GM23338 (cell line): ENCODE measurements at regions not wholly inside any gene's neighbourhood (a gene's known extent, or its start where the extent isn't known, plus 50 kb on each side); places are given as distances from the start of the nearest gene placed in this dataset.

Experiments used
- ATAC-seq: fragments of 200-7000 bp; cut with Tn5 transposase; 3 replicates; pipeline ENCODE4 v1.9.1; 2020
- DNase-seq: peaks from one replicate; pipeline ENCODE4 v3.0.0-alpha.2; 2015; ENCODE audit warnings: low spot score
- H2AFZ ChIP-seq: fragments of 200-600 bp; sonication (generic); 2 replicates; pipeline ENCODE4 v1.8.0; 2016; ENCODE audit warnings: antibody characterized with exemption, mild to moderate bottlenecking, moderate library complexity
- H3F3A ChIP-seq: fragments of 200-600 bp; sonication (generic); replicated peaks from 2 replicates; pipeline ENCODE4 v1.8.0; 2017; ENCODE audit warnings: antibody characterized with exemption, mixed run types, low read depth
- H3K27ac ChIP-seq: fragments of 200-600 bp; sonication (generic); 2 replicates; pipeline ENCODE4 v1.6.1; 2016; ENCODE audit warnings: low read depth
- H3K27me3 ChIP-seq: fragments of 200-600 bp; sonication (generic); 2 replicates; pipeline ENCODE4 v1.8.0; 2016; ENCODE audit warnings: mild to moderate bottlenecking, mixed run types, moderate library complexity; ENCODE audit not compliant: insufficient read depth
- H3K36me3 ChIP-seq: fragments of 200-600 bp; sonication (generic); 2 replicates; pipeline ENCODE4 v1.8.0; 2016; ENCODE audit warnings: mild to moderate bottlenecking; ENCODE audit not compliant: insufficient read depth
- H3K4me1 ChIP-seq: fragments of 200-600 bp; sonication (generic); 2 replicates; pipeline ENCODE4 v1.8.0; 2016; ENCODE audit warnings: mild to moderate bottlenecking, moderate library complexity; ENCODE audit not compliant: insufficient read depth
- H3K4me2 ChIP-seq: fragments of 200-600 bp; sonication (generic); 2 replicates; pipeline ENCODE4 v1.7.1; 2017; ENCODE audit warnings: mixed run types
- H3K4me3 ChIP-seq: fragments of 200-600 bp; sonication (generic); 2 replicates; pipeline ENCODE4 v1.6.1; 2016; ENCODE audit warnings: mixed run types
- H3K79me2 ChIP-seq: fragments of 200-600 bp; sonication (generic); replicated peaks from 2 replicates; pipeline ENCODE4 v1.8.0; 2017; ENCODE audit warnings: mild to moderate bottlenecking; ENCODE audit not compliant: insufficient read depth
- H3K9me2 ChIP-seq: fragments of 200-600 bp; sonication (generic); 2 replicates; pipeline ENCODE4 v1.8.0; 2017; ENCODE audit not compliant: insufficient read depth
- H4K20me1 ChIP-seq: fragments of 200-600 bp; sonication (generic); replicated peaks from 2 replicates; pipeline ENCODE4 v1.8.0; 2017; ENCODE audit warnings: mild to moderate bottlenecking; ENCODE audit not compliant: insufficient read depth
- H3K27ac Mint-ChIP-seq: 2 replicates; pipeline ENCODE4 v1.8.0; 2020; ENCODE audit warnings: inconsistent platforms, mild to moderate bottlenecking, moderate library complexity, mixed read lengths
- H3K27me3 Mint-ChIP-seq: 3 replicates; pipeline ENCODE4 v1.8.0; 2022; ENCODE audit warnings: low read depth, mild to moderate bottlenecking, moderate library complexity, mixed read lengths, inconsistent platforms; ENCODE audit not compliant: insufficient read depth, poor library complexity
- H3K36me3 Mint-ChIP-seq: 3 replicates; pipeline ENCODE4 v1.8.0; 2021; ENCODE audit warnings: low read depth, mild to moderate bottlenecking, inconsistent platforms, moderate library complexity, mixed read lengths
- H3K4me1 Mint-ChIP-seq: 3 replicates; pipeline ENCODE4 v1.8.0; 2020; ENCODE audit warnings: mild to moderate bottlenecking, inconsistent platforms, mixed read lengths
- H3K4me3 Mint-ChIP-seq: 3 replicates; pipeline ENCODE4 v1.8.0; 2021; ENCODE audit warnings: moderate library complexity, mild to moderate bottlenecking, inconsistent platforms, mixed read lengths
- H3K9me3 Mint-ChIP-seq: 3 replicates; pipeline ENCODE4 v1.8.0; 2020; ENCODE audit warnings: moderate library complexity, mild to moderate bottlenecking, inconsistent platforms, mixed read lengths
- CREB1 ChIP-seq: fragments of 250-450 bp; sonication (Bioruptor Pico); IDR thresholded peaks from 2 replicates; pipeline ENCODE4 v1.5.0; 2020; ENCODE audit warnings: low read depth, mild to moderate bottlenecking, moderate library complexity
- EZH2 ChIP-seq: fragments of 200-600 bp; sonication (generic); IDR thresholded peaks from one replicate; pipeline ENCODE4 v1.8.0; 2017; ENCODE audit warnings: antibody characterized with exemption, mild to moderate bottlenecking, low read depth; ENCODE audit not compliant: unreplicated experiment
- EZH2phosphoT487 ChIP-seq: fragments of 200-600 bp; sonication (generic); IDR thresholded peaks from one replicate; pipeline ENCODE4 v1.8.1; 2018; ENCODE audit warnings: antibody characterized with exemption; ENCODE audit not compliant: unreplicated experiment
- JUNB ChIP-seq: IDR thresholded peaks from one replicate; pipeline ENCODE4 v1.6.1; 2016; ENCODE audit warnings: antibody characterized with exemption; ENCODE audit not compliant: unreplicated experiment
- NANOG ChIP-seq: IDR thresholded peaks from 2 replicates; pipeline ENCODE4 v1.6.1; 2016; ENCODE audit warnings: antibody characterized with exemption, borderline replicate concordance
- POLR2AphosphoS5 ChIP-seq: IDR thresholded peaks from 2 replicates; pipeline ENCODE4 v1.6.1; 2016; ENCODE audit warnings: antibody characterized with exemption, low read depth
- STAT1 ChIP-seq: IDR thresholded peaks from one replicate; pipeline ENCODE4 v1.6.1; 2016; ENCODE audit warnings: antibody characterized with exemption; ENCODE audit not compliant: unreplicated experiment
- ZNF331 ChIP-seq: fragments of 250-450 bp; sonication (Bioruptor Pico); IDR thresholded peaks from 2 replicates; pipeline ENCODE4 v1.5.0; 2020; ENCODE audit warnings: low read depth, mild to moderate bottlenecking, moderate library complexity
- ZNF462 ChIP-seq: fragments of 250-450 bp; sonication (Bioruptor Pico); IDR thresholded peaks from 2 replicates; pipeline ENCODE4 v1.5.0; 2020; ENCODE audit warnings: mild to moderate bottlenecking, moderate library complexity
- TF ChIP-seq, protein P1 (sequence below), 2 experiments: fragments of 200-600 bp in 1 of 2; sonication (generic) in 1 of 2; conservative IDR thresholded peaks; 2 replicates each; pipeline versions ENCODE4 v1.5.1 to v1.6.1; 2016 to 2017; ENCODE audit warnings: antibody characterized with exemption in 2 of 2, low read depth in 2 of 2, mild to moderate bottlenecking in 2 of 2, moderate library complexity in 1 of 2
- TF ChIP-seq, protein P2 (sequence below): IDR thresholded peaks from one replicate; pipeline ENCODE4 v1.6.1; 2018; ENCODE audit warnings: antibody characterized with exemption; ENCODE audit not compliant: unreplicated experiment

DNA sequence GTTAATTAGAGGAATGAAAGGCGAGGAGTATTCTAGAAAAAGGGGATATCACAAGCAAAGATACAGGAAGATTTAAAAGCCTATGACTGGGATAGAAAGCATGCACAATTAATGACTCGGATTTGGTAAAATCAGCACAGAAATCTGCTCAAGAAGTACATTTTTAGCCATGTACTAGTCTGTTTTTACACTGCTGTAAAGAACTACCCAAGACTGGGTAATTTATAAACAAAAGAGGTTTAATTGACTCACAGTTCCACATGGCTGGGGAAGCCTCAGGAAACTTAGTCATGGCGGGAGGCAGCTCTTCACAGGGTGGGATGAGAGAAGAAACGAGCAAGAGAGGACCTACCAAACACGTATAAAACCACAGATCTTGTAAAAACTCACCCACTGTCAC is 716.3 kb upstream of the MDGA2 start (continued):
- TF ChIP-seq ZNF462 (CRISPR knock-in tag): no peak
- TF ChIP-seq, protein P1, sequence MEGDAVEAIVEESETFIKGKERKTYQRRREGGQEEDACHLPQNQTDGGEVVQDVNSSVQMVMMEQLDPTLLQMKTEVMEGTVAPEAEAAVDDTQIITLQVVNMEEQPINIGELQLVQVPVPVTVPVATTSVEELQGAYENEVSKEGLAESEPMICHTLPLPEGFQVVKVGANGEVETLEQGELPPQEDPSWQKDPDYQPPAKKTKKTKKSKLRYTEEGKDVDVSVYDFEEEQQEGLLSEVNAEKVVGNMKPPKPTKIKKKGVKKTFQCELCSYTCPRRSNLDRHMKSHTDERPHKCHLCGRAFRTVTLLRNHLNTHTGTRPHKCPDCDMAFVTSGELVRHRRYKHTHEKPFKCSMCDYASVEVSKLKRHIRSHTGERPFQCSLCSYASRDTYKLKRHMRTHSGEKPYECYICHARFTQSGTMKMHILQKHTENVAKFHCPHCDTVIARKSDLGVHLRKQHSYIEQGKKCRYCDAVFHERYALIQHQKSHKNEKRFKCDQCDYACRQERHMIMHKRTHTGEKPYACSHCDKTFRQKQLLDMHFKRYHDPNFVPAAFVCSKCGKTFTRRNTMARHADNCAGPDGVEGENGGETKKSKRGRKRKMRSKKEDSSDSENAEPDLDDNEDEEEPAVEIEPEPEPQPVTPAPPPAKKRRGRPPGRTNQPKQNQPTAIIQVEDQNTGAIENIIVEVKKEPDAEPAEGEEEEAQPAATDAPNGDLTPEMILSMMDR (conservative IDR thresholded peaks at IDR 0.05; ENCODE audit: low read depth in 2 of 2): no peak
- no peak for TF ChIP-seq NANOG
- TF ChIP-seq JUNB: no peak
- no peak for TF ChIP-seq POLR2AphosphoS5
- no peak for TF ChIP-seq STAT1

DNA sequence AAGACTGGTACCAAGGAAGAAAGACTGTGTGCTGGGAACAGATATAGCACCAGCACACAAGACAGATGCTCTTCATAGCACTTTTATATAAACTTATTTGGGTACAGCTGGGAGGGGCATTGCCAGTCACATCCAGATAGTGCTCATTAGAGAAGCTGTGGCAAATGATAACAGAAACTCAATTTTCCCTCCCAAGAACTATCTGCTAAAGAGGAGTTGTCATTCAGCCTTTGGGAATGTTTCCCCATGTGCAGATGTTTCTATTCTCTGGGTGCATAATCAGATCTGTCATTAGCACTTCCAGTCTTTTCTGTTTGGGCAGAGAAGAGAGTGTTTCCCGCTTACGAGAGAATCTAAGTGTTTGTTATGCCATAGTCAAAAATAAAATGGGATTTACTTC is 714.9 kb upstream of the MDGA2 start:
- ATAC-seq (no peak), DNase-seq (no peak)
- H3K4me2 ChIP-seq: no peak overlapping the region
- H3K9me2 ChIP-seq: no peaks in the 10 kb centered on the region
- no peak overlapping the region for H3K4me3 ChIP-seq
- H3K4me1 Mint-ChIP-seq: peaks cover 9% of the 10 kb centered on the region; the same call in 2 of the 3 replicates
- H3K36me3 ChIP-seq: no peaks in the 10 kb centered on the region
- no peaks in the 10 kb centered on the region for H3K79me2 ChIP-seq
- no peak overlapping the region for H3K27ac ChIP-seq
- H3K36me3 Mint-ChIP-seq: no peaks in the 10 kb centered on the region
- H3F3A ChIP-seq: no peaks in the 10 kb centered on the region
- H3K27me3 Mint-ChIP-seq: no peaks in the 10 kb centered on the region
- no peaks in the 10 kb centered on the region for H3K9me3 Mint-ChIP-seq
- H3K27ac Mint-ChIP-seq: no peak overlapping the region
- no peaks in the 10 kb centered on the region for H4K20me1 ChIP-seq
- no peaks in the 10 kb centered on the region for H3K27me3 ChIP-seq
- 0 out of 2 replicates have a peak, but pooled peaks cover 12% of the 10 kb centered on the region for H3K4me1 ChIP-seq
- H3K4me3 Mint-ChIP-seq: no peak overlapping the region
- H2AFZ ChIP-seq: no peak overlapping the region
- TF ChIP-seq POLR2AphosphoS5 (no peak), ZNF331 (no peak), EZH2 (no peak), JUNB (no peak), CREB1 (CRISPR knock-in tag) (no peak), EZH2phosphoT487 (no peak)
- TF ChIP-seq, protein P2, sequence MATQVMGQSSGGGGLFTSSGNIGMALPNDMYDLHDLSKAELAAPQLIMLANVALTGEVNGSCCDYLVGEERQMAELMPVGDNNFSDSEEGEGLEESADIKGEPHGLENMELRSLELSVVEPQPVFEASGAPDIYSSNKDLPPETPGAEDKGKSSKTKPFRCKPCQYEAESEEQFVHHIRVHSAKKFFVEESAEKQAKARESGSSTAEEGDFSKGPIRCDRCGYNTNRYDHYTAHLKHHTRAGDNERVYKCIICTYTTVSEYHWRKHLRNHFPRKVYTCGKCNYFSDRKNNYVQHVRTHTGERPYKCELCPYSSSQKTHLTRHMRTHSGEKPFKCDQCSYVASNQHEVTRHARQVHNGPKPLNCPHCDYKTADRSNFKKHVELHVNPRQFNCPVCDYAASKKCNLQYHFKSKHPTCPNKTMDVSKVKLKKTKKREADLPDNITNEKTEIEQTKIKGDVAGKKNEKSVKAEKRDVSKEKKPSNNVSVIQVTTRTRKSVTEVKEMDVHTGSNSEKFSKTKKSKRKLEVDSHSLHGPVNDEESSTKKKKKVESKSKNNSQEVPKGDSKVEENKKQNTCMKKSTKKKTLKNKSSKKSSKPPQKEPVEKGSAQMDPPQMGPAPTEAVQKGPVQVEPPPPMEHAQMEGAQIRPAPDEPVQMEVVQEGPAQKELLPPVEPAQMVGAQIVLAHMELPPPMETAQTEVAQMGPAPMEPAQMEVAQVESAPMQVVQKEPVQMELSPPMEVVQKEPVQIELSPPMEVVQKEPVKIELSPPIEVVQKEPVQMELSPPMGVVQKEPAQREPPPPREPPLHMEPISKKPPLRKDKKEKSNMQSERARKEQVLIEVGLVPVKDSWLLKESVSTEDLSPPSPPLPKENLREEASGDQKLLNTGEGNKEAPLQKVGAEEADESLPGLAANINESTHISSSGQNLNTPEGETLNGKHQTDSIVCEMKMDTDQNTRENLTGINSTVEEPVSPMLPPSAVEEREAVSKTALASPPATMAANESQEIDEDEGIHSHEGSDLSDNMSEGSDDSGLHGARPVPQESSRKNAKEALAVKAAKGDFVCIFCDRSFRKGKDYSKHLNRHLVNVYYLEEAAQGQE: no peak
